Uterus (tissue), 2 donors: ENCODE measurements at regions not wholly inside any gene's neighbourhood (a gene's known extent, or its start where the extent isn't known, plus 50 kb on each side); places are given as distances from the start of the nearest gene placed in this dataset.

ENCODE experiments used
- POLR2A ChIP-seq, 2 donors: fragments of 450-650 bp; IDR thresholded peaks; one replicate each; pipeline ENCODE4 v1.6.1; 2016; ENCODE audit warnings: antibody characterized with exemption in 2 of 2, mild to moderate bottlenecking in 1 of 2, moderate library complexity in 1 of 2
- TF ChIP-seq, protein P1 (sequence below), 4 experiments: fragments of 200-600 bp in 2 of 4; fragments of 450-650 bp in 2 of 4; sonication (generic) in 2 of 4; IDR thresholded peaks; one replicate each; pipeline ENCODE4 v1.5.1; 2016 to 2019; ENCODE audit warnings: antibody characterized with exemption in 4 of 4, mild to moderate bottlenecking in 2 of 4, moderate library complexity in 1 of 4

GRCh38 chr9:108688676-108689075, 167.1 kb downstream of the ACTL7B start:
- TF ChIP-seq, protein P1, sequence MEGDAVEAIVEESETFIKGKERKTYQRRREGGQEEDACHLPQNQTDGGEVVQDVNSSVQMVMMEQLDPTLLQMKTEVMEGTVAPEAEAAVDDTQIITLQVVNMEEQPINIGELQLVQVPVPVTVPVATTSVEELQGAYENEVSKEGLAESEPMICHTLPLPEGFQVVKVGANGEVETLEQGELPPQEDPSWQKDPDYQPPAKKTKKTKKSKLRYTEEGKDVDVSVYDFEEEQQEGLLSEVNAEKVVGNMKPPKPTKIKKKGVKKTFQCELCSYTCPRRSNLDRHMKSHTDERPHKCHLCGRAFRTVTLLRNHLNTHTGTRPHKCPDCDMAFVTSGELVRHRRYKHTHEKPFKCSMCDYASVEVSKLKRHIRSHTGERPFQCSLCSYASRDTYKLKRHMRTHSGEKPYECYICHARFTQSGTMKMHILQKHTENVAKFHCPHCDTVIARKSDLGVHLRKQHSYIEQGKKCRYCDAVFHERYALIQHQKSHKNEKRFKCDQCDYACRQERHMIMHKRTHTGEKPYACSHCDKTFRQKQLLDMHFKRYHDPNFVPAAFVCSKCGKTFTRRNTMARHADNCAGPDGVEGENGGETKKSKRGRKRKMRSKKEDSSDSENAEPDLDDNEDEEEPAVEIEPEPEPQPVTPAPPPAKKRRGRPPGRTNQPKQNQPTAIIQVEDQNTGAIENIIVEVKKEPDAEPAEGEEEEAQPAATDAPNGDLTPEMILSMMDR (IDR thresholded peaks at IDR 0.05), result no peak
- TF ChIP-seq POLR2A (IDR thresholded peaks at IDR 0.05), result no peak
